ENCODE measurements at regions not wholly inside any gene's neighbourhood (a gene's known extent, or its start where the extent isn't known, plus 50 kb on each side); places are given as distances from the start of the nearest gene placed in this dataset.

DNA sequence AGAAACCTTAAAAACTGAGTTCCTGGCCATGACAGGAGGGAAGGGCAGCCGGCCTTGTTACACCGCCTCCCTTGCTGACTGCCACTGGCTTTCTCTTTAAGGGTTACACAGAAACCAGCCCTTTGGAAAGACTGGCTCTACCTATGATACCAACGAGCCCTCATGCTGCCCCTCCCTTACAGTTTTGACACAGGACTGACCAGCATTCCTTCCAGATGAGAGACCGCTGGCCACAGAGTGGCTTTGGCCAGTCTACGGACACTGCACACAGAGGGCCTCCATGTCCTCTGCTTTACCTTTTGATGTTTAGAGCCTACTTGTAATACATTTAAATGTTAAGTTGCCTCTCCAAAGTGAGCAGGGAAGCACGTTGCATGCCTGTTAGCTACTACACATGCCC, 243.2 kb upstream of the GMDS start:
- no peak for DNase-seq
- Histone ChIP-seq H3K4me3 (ENCODE audit: low read length) (no peak overlapping the region), H3K27ac (ENCODE audit: low read depth, low read length) (no peak overlapping the region), H3K36me3 (ENCODE audit: control insufficient read depth in 2 of 3, insufficient read depth in 3 of 3, low read length in 3 of 3) (no peaks in the 10 kb centered on the region), H3K4me1 (ENCODE audit: control insufficient read depth in 2 of 2, insufficient read depth in 2 of 2, low read length in 2 of 2) (no peaks in the 10 kb centered on the region), H3K9me3 (ENCODE audit: control insufficient read depth in 2 of 3, low read length in 3 of 3) (no peaks in the 10 kb centered on the region), H3K27me3 (ENCODE audit: control insufficient read depth in 2 of 2, insufficient read depth in 2 of 2, low read length in 2 of 2) (no peaks in the 10 kb centered on the region)
- Mint-ChIP-seq H3K36me3 (peaks cover 0 to 4% (median 0%) of the 10 kb centered on the region in 5 donors), H3K4me1 (no peaks in the 10 kb centered on the region), H3K9me3 (peaks cover 0 to 10% (median under 1%) of the 10 kb centered on the region in 11 donors), H3K27me3 (peaks cover 0 to 26% (median 3%) of the 10 kb centered on the region in 5 donors), H3K27ac (no peak overlapping the region), H3K4me3 (no peak overlapping the region)
- no peak for ATAC-seq
- intact Hi-C loops (cut with micrococcal nuclease), result no loop called here
- ChIA-PET CTCF (no interaction called here), POLR2A (no interaction called here)

DNA sequence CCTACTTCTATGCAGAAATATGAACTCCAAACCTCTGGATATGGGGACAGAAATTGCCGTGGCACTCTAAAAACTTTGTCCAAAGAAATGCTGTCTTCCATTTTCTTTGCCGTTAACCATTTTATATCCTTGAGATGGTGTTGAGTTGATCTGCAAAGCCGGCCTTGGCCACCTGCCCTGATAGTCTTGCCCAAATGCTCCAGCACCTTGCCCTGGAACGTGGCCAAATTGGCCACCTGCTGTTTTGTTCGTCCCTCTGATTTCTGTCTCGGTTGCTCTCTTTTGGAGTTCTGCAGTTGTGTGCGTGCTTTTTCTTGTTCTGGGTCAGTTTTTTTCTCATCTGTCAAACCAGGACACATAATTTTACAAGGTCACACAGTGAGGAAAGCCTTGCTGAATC, 239.7 kb upstream of the GMDS start:
- no peaks in the 10 kb centered on the region for H3K27me3 ChIP-seq (ENCODE audit: control insufficient read depth in 2 of 2, insufficient read depth in 2 of 2, low read length in 2 of 2)
- CTCF ChIA-PET, result no interaction called here
- no peaks in the 10 kb centered on the region for H3K4me1 ChIP-seq (ENCODE audit: control insufficient read depth in 2 of 2, insufficient read depth in 2 of 2, low read length in 2 of 2)
- peaks cover 0 to 28% (median 8%) of the 10 kb centered on the region in 11 donors for H3K9me3 Mint-ChIP-seq
- DNase-seq (no peak), ATAC-seq (no peak)
- H3K36me3 ChIP-seq (ENCODE audit: control insufficient read depth in 2 of 3, insufficient read depth in 3 of 3, low read length in 3 of 3), result no peaks in the 10 kb centered on the region
- no peak overlapping the region for H3K4me3 Mint-ChIP-seq
- H3K27me3 Mint-ChIP-seq, result peaks cover 3 to 23% (median 7%) of the 10 kb centered on the region in 5 donors
- H3K4me3 ChIP-seq (ENCODE audit: low read length), result no peak overlapping the region
- POLR2A ChIA-PET, result no interaction called here
- no peaks in the 10 kb centered on the region for H3K4me1 Mint-ChIP-seq
- H3K27ac Mint-ChIP-seq, result no peak overlapping the region
- intact Hi-C loops (cut with micrococcal nuclease), result no loop called here
- H3K27ac ChIP-seq (ENCODE audit: low read depth, low read length), result no peak overlapping the region
- peaks cover 0 to 12% (median 0%) of the 10 kb centered on the region in 3 experiments for H3K9me3 ChIP-seq (ENCODE audit: control insufficient read depth in 2 of 3, low read length in 3 of 3)
- H3K36me3 Mint-ChIP-seq, result peaks cover 0 to 11% (median 3%) of the 10 kb centered on the region in 5 donors

DNA sequence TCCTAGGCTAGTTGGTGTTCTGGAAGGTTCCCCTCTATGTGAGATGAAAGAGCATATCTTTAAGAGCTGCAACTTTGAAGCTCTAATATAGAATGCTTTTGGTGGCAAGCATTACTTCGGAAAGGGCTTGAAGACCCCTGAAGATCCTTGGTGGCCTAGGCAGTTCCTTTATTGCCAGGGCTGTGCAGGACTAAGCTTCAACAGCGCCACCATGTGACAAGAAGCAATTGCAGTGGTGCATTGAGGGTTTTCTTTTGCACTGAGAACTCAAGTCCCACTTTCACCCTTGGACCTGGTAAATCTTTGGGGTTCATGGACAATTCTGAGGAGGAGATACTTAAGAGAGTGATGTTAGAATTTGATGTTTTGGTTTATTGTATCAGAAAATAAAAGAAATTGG, 237.4 kb upstream of the GMDS start:
- Mint-ChIP-seq H3K27me3 (peaks cover 0 to 22% (median 8%) of the 10 kb centered on the region in 5 donors), H3K36me3 (peaks cover 0 to 11% (median 3%) of the 10 kb centered on the region in 5 donors), H3K9me3 (peaks cover 0 to 28% (median 8%) of the 10 kb centered on the region in 11 donors), H3K27ac (no peak overlapping the region), H3K4me1 (no peaks in the 10 kb centered on the region), H3K4me3 (no peak overlapping the region)
- POLR2A ChIA-PET, result no interaction called here
- CTCF ChIA-PET, result no interaction called here
- H3K4me3 ChIP-seq (ENCODE audit: low read length), result no peak overlapping the region
- no peak for ATAC-seq
- H3K4me1 ChIP-seq (ENCODE audit: control insufficient read depth in 2 of 2, insufficient read depth in 2 of 2, low read length in 2 of 2), result no peaks in the 10 kb centered on the region
- H3K27ac ChIP-seq (ENCODE audit: low read depth, low read length), result no peak overlapping the region
- no peak for DNase-seq
- H3K36me3 ChIP-seq (ENCODE audit: control insufficient read depth in 2 of 3, insufficient read depth in 3 of 3, low read length in 3 of 3), result no peaks in the 10 kb centered on the region
- H3K27me3 ChIP-seq (ENCODE audit: control insufficient read depth in 2 of 2, insufficient read depth in 2 of 2, low read length in 2 of 2), result no peaks in the 10 kb centered on the region
- intact Hi-C loops (cut with micrococcal nuclease), result no loop called here
- H3K9me3 ChIP-seq (ENCODE audit: control insufficient read depth in 2 of 3, low read length in 3 of 3), result peaks cover 0 to 12% (median 0%) of the 10 kb centered on the region in 3 experiments

DNA sequence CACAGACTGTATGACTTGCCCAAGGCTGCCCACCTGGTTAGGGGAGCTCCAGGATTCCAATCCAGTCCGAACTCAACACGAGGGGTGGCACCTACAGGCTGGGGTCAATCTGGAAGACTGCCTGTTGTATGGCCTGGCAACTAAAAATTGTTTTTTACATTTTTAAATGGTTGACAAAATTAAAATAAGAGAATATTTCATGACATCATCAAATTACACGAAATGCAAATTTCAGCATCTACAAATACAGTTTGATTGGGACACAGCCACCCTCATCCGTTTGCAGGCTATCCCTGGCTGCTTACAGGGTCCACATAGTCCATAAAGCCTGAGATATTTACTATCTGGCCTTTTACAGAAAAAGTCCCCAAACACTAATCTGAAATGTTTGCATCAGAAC, 235.9 kb upstream of the GMDS start:
- DNase-seq, result no peak
- no peak overlapping the region for H3K27ac Mint-ChIP-seq
- peaks cover 0 to 22% (median 9%) of the 10 kb centered on the region in 5 donors for H3K27me3 Mint-ChIP-seq
- H3K4me1 ChIP-seq (ENCODE audit: control insufficient read depth in 2 of 2, insufficient read depth in 2 of 2, low read length in 2 of 2), result no peaks in the 10 kb centered on the region
- ChIA-PET CTCF (no interaction called here), POLR2A (no interaction called here)
- no peaks in the 10 kb centered on the region for H3K27me3 ChIP-seq (ENCODE audit: control insufficient read depth in 2 of 2, insufficient read depth in 2 of 2, low read length in 2 of 2)
- H3K27ac ChIP-seq (ENCODE audit: low read depth, low read length), result no peak overlapping the region
- no peak overlapping the region for H3K4me3 ChIP-seq (ENCODE audit: low read length)
- no peak for ATAC-seq
- no peaks in the 10 kb centered on the region for H3K36me3 ChIP-seq (ENCODE audit: control insufficient read depth in 2 of 3, insufficient read depth in 3 of 3, low read length in 3 of 3)
- intact Hi-C loops (cut with micrococcal nuclease), result no loop called here
- H3K4me3 Mint-ChIP-seq, result no peak overlapping the region
- peaks cover 0 to 12% (median 0%) of the 10 kb centered on the region in 3 experiments for H3K9me3 ChIP-seq (ENCODE audit: control insufficient read depth in 2 of 3, low read length in 3 of 3)
- peaks cover 0 to 28% (median 8%) of the 10 kb centered on the region in 11 donors for H3K9me3 Mint-ChIP-seq
- H3K4me1 Mint-ChIP-seq, result no peaks in the 10 kb centered on the region
- peaks cover 0 to 11% (median 3%) of the 10 kb centered on the region in 5 donors for H3K36me3 Mint-ChIP-seq

GRCh38 chr6:2480267-2480966, 235.0 kb upstream of the GMDS start:
- no peak overlapping the region for H3K4me3 Mint-ChIP-seq
- Histone ChIP-seq H3K9me3 (ENCODE audit: control insufficient read depth in 2 of 3, low read length in 3 of 3) (peaks cover 0 to 12% (median 0%) of the 10 kb centered on the region in 3 experiments), H3K27me3 (ENCODE audit: control insufficient read depth in 2 of 2, insufficient read depth in 2 of 2, low read length in 2 of 2) (no peaks in the 10 kb centered on the region), H3K27ac (ENCODE audit: low read depth, low read length) (no peak overlapping the region), H3K4me1 (ENCODE audit: control insufficient read depth in 2 of 2, insufficient read depth in 2 of 2, low read length in 2 of 2) (no peaks in the 10 kb centered on the region), H3K36me3 (ENCODE audit: control insufficient read depth in 2 of 3, insufficient read depth in 3 of 3, low read length in 3 of 3) (no peaks in the 10 kb centered on the region), H3K4me3 (ENCODE audit: low read length) (no peak overlapping the region)
- no peaks in the 10 kb centered on the region for H3K4me1 Mint-ChIP-seq
- peaks cover 0 to 11% (median 3%) of the 10 kb centered on the region in 5 donors for H3K36me3 Mint-ChIP-seq
- POLR2A ChIA-PET, result no interaction called here
- intact Hi-C loops (cut with micrococcal nuclease), result no loop called here
- CTCF ChIA-PET, result no interaction called here
- H3K27ac Mint-ChIP-seq, result no peak overlapping the region
- DNase-seq (no peak), ATAC-seq (no peak)
- peaks cover 0 to 28% (median 9%) of the 10 kb centered on the region in 5 donors for H3K27me3 Mint-ChIP-seq
- H3K9me3 Mint-ChIP-seq, result peaks cover 0 to 28% (median 8%) of the 10 kb centered on the region in 11 donors

DNA sequence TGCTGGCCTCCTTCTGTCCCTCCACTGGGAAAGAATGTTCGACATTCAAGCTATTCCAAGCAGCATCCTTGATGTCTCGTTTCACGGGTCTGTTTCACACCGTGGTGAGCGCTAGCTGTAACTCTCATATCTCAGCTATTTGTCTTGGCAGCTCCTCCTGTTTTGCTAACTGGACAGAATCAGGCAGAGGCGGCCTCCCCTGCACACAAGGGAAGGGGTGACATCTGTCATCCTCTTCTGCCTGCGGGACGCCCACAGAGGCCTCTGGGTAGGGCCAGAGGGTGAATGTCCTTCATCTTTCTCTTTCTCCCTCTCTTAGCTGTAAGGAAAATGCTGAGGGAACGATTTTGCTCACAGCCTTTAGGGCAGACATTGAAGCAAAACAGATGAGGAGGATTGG, 232.8 kb upstream of the GMDS start:
- Mint-ChIP-seq H3K9me3 (peaks cover 0 to 15% (median 8%) of the 10 kb centered on the region in 11 donors), H3K4me1 (no peaks in the 10 kb centered on the region), H3K27ac (no peak overlapping the region), H3K27me3 (peaks cover under 1 to 28% (median 9%) of the 10 kb centered on the region in 5 donors), H3K4me3 (no peak overlapping the region), H3K36me3 (peaks cover 0 to 7% (median 0%) of the 10 kb centered on the region in 5 donors)
- peaks cover 0 to 12% (median 0%) of the 10 kb centered on the region in 3 experiments for H3K9me3 ChIP-seq (ENCODE audit: control insufficient read depth in 2 of 3, low read length in 3 of 3)
- POLR2A ChIA-PET, result no interaction called here
- no peaks in the 10 kb centered on the region for H3K36me3 ChIP-seq (ENCODE audit: control insufficient read depth in 2 of 3, insufficient read depth in 3 of 3, low read length in 3 of 3)
- H3K4me3 ChIP-seq (ENCODE audit: low read length), result no peak overlapping the region
- H3K27ac ChIP-seq (ENCODE audit: low read depth, low read length), result no peak overlapping the region
- intact Hi-C loops (cut with micrococcal nuclease), result no loop called here
- DNase-seq (no peak), ATAC-seq (no peak)
- no peaks in the 10 kb centered on the region for H3K4me1 ChIP-seq (ENCODE audit: control insufficient read depth in 2 of 2, insufficient read depth in 2 of 2, low read length in 2 of 2)
- CTCF ChIA-PET, result no interaction called here
- no peaks in the 10 kb centered on the region for H3K27me3 ChIP-seq (ENCODE audit: control insufficient read depth in 2 of 2, insufficient read depth in 2 of 2, low read length in 2 of 2)

- Mint-ChIP-seq H3K9me3 (peaks cover 0 to 10% (median 5%) of the 10 kb centered on the region in 11 donors), H3K27ac (no peak overlapping the region), H3K4me1 (no peaks in the 10 kb centered on the region), H3K36me3 (peaks cover 0 to 4% (median 0%) of the 10 kb centered on the region in 5 donors), H3K27me3 (peaks cover 6 to 33% (median 11%) of the 10 kb centered on the region in 5 donors), H3K4me3 (no peak overlapping the region)
- no peaks in the 10 kb centered on the region for H3K36me3 ChIP-seq (ENCODE audit: control insufficient read depth in 2 of 3, insufficient read depth in 3 of 3, low read length in 3 of 3)
- ATAC-seq, result no peak
- no peaks in the 10 kb centered on the region for H3K27me3 ChIP-seq (ENCODE audit: control insufficient read depth in 2 of 2, insufficient read depth in 2 of 2, low read length in 2 of 2)
- POLR2A ChIA-PET, result no interaction called here
- intact Hi-C loops (cut with micrococcal nuclease), result no loop called here
- H3K9me3 ChIP-seq (ENCODE audit: control insufficient read depth in 2 of 3, low read length in 3 of 3), result peaks cover 0 to 6% (median 0%) of the 10 kb centered on the region in 3 experiments
- H3K4me3 ChIP-seq (ENCODE audit: low read length), result no peak overlapping the region
- no peak overlapping the region for H3K27ac ChIP-seq (ENCODE audit: low read depth, low read length)
- DNase-seq, result no peak
- no peaks in the 10 kb centered on the region for H3K4me1 ChIP-seq (ENCODE audit: control insufficient read depth in 2 of 2, insufficient read depth in 2 of 2, low read length in 2 of 2)
- CTCF ChIA-PET, result no interaction called here
Measured at GRCh38 chr6:2477666-2478065, 232.3 kb upstream of the GMDS start.
